GM12864 (cell line): ENCODE measurements at regions not wholly inside any gene's neighbourhood (a gene's known extent, or its start where the extent isn't known, plus 50 kb on each side); places are given as distances from the start of the nearest gene placed in this dataset.

ENCODE experiments used
- DNase-seq: peaks from one replicate; pipeline ENCODE4 v3.0.0-alpha.2; 2011; ENCODE audit warnings: low read depth
- H3K4me3 ChIP-seq: 2 replicates; pipeline ENCODE4 v1.5.1; 2011; ENCODE audit warnings: mild to moderate bottlenecking, low read depth, low read length, control low read depth
- TF ChIP-seq, protein P1 (sequence below): IDR thresholded peaks from 2 replicates; pipeline ENCODE4 v1.5.1; 2011; ENCODE audit warnings: low read depth, mild to moderate bottlenecking, moderate library complexity, low read length, control low read depth, inconsistent platforms; ENCODE audit errors: missing control alignments

DNA sequence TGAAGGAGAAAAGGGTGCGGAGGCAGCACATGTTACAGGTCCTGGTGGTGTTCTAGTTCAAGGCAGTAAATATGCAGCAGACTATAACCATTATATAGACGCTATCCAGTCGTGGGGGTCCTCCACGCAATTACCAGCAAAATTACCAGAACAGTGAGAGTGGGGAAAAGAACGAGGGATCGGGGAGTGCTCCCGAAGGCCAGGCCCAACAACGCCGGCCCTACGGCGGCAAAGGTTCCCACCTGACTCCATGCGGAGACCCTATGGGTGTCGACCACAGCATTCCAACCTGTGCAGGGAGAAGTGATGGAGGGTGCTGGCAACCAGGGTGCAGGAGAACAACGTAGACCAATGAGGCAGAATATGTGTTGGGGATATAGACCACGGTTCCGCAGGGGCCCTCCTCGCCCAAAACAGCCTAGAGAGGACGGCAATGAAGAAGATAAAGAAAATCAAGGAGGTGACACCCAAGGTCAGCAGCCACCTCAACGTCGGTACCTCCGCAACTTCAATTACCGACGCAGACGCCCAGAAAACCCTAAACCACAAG is 89.0 kb upstream of the TPM1 start:
- no peak for DNase-seq
- no peak overlapping the region for H3K4me3 ChIP-seq
- TF ChIP-seq, protein P1, sequence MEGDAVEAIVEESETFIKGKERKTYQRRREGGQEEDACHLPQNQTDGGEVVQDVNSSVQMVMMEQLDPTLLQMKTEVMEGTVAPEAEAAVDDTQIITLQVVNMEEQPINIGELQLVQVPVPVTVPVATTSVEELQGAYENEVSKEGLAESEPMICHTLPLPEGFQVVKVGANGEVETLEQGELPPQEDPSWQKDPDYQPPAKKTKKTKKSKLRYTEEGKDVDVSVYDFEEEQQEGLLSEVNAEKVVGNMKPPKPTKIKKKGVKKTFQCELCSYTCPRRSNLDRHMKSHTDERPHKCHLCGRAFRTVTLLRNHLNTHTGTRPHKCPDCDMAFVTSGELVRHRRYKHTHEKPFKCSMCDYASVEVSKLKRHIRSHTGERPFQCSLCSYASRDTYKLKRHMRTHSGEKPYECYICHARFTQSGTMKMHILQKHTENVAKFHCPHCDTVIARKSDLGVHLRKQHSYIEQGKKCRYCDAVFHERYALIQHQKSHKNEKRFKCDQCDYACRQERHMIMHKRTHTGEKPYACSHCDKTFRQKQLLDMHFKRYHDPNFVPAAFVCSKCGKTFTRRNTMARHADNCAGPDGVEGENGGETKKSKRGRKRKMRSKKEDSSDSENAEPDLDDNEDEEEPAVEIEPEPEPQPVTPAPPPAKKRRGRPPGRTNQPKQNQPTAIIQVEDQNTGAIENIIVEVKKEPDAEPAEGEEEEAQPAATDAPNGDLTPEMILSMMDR, result no peak

DNA sequence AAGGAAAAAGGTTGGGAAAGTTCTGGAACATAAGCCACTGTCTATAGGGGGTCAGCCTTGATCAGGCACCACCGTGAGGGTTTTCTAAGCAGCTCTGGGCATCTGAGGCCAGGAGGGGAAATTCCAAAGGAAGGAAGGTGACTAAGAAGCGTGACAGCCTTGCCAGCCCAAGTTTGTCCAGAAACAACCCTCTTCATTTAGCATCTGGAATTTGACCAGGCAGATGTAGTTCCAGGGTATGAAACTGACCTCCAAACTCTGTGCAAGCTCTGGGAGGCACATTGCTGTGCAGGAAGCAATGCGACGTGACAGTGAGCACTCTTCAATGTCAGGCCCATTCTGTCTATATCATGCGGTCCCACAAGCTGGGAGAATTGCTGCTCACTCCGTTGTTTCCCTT is 85.4 kb upstream of the TPM1 start:
- no peak for DNase-seq
- TF ChIP-seq, protein P1, result no peak
- no peak overlapping the region for H3K4me3 ChIP-seq

GRCh38 chr15:62958528-62959363 is 83.8 kb upstream of the TPM1 start:
- no peak overlapping the region for H3K4me3 ChIP-seq
- no peak for DNase-seq
- TF ChIP-seq, protein P1, result no peak

- H3K4me3 ChIP-seq, result no peak overlapping the region
- TF ChIP-seq, protein P1, result no peak
- DNase-seq, result no peak
Measured at GRCh38 chr15:62961134-62961533, 81.4 kb upstream of the TPM1 start.

- TF ChIP-seq, protein P1, result no peak
- H3K4me3 ChIP-seq, result no peak overlapping the region
- no peak for DNase-seq
Measured at GRCh38 chr15:62962101-62962995, 80.2 kb upstream of the TPM1 start.

DNA sequence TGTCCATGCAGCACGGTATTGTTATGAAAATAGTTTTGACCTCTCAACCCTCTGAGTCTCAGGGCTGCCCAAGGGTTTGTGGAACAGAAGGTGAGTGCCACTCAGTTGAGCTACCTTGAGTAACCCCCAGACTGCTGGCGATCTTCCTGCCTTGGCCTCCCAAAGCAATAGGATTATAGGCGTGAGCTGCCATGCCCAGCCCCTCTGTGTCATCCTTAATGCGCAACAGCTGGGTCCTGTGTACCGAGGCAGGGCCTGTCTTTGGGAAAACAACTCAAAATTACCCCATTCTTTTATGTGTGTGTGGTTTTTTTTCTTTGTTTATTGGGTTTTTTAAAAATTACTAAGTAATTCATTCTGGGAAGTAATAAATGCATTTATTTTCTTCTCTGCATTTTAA is 78.3 kb upstream of the TPM1 start:
- TF ChIP-seq, protein P1, result no peak
- DNase-seq, result no peak
- H3K4me3 ChIP-seq, result no peak overlapping the region
